ENCODE measurements at regions not wholly inside any gene's neighbourhood (a gene's known extent, or its start where the extent isn't known, plus 50 kb on each side); places are given as distances from the start of the nearest gene placed in this dataset.

GRCh38 chr10:123451618-123452245, 214.4 kb upstream of the GPR26 start:
- no peak for DNase-seq

GRCh38 chr10:123454987-123455386, 211.2 kb upstream of the GPR26 start:
- no peak for DNase-seq

- no peak for DNase-seq
These were observed 210.3 kb upstream of the GPR26 start for GRCh38 chr10:123455861-123456260.

- no peak for DNase-seq
These were observed 207.2 kb upstream of the GPR26 start for GRCh38 chr10:123458933-123459332.

GRCh38 chr10:123459371-123460091, 206.6 kb upstream of the GPR26 start:
- DNase-seq: no peak

GRCh38 chr10:123462246-123462645, 203.9 kb upstream of the GPR26 start:
- DNase-seq: no peak

- no peak for DNase-seq
These were observed 203.4 kb upstream of the GPR26 start for GRCh38 chr10:123462756-123463155.

GRCh38 chr10:123463181-123463580, 203.0 kb upstream of the GPR26 start:
- DNase-seq: no peak

GRCh38 chr10:123463698-123464097, 202.5 kb upstream of the GPR26 start:
- no peak for DNase-seq

- no peak for DNase-seq
These were observed 201.5 kb upstream of the GPR26 start for GRCh38 chr10:123464430-123465323.

GRCh38 chr10:123470336-123470921, 195.7 kb upstream of the GPR26 start:
- peak in 1 of 56 donors; percentile 1 for DNase-seq

GRCh38 chr10:123471811-123472210, 194.3 kb upstream of the GPR26 start:
- DNase-seq: no peak

GRCh38 chr10:123472606-123473005, 193.5 kb upstream of the GPR26 start:
- DNase-seq: no peak

GRCh38 chr10:123474700-123475099, 191.5 kb upstream of the GPR26 start:
- no peak for DNase-seq

- no peak for DNase-seq
These were observed 190.7 kb upstream of the GPR26 start for GRCh38 chr10:123475466-123475865.

GRCh38 chr10:123478116-123478515, 188.0 kb upstream of the GPR26 start:
- no peak for DNase-seq

- no peak for DNase-seq
These were observed 186.5 kb upstream of the GPR26 start for GRCh38 chr10:123479640-123480039.

- no peak for DNase-seq
These were observed 185.8 kb upstream of the GPR26 start for GRCh38 chr10:123480344-123480743.

- no peak for DNase-seq
These were observed 185.3 kb upstream of the GPR26 start for GRCh38 chr10:123480845-123481244.

GRCh38 chr10:123484722-123485121, 181.4 kb upstream of the GPR26 start:
- DNase-seq: no peak

- DNase-seq: no peak
These were observed 180.7 kb upstream of the GPR26 start for GRCh38 chr10:123485341-123485960.
